GM21447 (cell line): ENCODE measurements at regions not wholly inside any gene's neighbourhood (a gene's known extent, or its start where the extent isn't known, plus 50 kb on each side); places are given as distances from the start of the nearest gene placed in this dataset.

Source experiments
- ATAC-seq: cut with Tn5 transposase; IDR thresholded peaks from one replicate; pipeline ENCODE4 v1.9.1; 2021; ENCODE audit not compliant: unreplicated experiment

- ATAC-seq: no peak
Measured at GRCh38 chr1:72693899-72694298, 411.6 kb upstream of the NEGR1 start.

- ATAC-seq: no peak
Measured at GRCh38 chr1:72693376-72693775, 411.0 kb upstream of the NEGR1 start.

GRCh38 chr1:72690871-72691270, 408.5 kb upstream of the NEGR1 start:
- no peak for ATAC-seq

DNA sequence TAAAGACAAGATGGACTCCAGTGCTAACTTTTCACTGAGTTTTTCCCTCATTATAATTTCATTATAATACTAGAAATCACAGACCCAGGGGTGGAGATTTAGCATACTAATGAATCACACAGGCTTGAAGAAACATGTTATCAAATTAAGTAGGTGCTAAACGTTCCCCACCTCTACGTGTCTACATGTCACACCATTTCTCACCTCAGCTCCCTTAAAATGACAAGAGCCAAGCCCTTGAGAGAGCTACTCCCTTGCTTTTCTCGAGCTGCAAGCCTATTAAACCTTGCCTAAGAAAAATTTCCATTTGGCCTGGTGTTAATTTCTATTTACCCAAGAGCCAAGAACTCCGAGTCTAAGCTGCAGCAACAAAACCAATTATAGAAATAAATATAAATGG, 396.3 kb upstream of the NEGR1 start:
- ATAC-seq: no peak

DNA sequence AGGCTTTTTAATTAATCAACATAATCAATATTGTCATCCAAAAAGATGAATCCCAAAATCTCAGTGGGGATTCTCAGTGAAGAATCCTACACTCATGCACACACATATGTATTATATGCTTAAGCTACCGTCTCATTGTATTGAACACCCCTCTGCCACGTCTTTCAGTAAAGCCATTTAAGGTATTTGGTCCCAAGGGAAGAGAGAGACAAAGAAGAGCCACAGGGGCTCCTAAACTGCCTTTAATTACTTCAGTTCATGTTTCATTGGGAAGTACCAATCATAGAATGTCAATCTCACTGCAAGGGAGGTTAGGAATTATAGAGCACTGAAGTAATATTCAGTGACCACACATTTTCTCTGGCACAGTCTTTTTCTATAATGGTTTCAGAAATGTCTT, 388.6 kb upstream of the NEGR1 start:
- ATAC-seq: no peak

- no peak for ATAC-seq
Measured at GRCh38 chr1:72662918-72663317, 380.6 kb upstream of the NEGR1 start.

- ATAC-seq: no peak
Measured at GRCh38 chr1:72650843-72651435, 368.6 kb upstream of the NEGR1 start.

DNA sequence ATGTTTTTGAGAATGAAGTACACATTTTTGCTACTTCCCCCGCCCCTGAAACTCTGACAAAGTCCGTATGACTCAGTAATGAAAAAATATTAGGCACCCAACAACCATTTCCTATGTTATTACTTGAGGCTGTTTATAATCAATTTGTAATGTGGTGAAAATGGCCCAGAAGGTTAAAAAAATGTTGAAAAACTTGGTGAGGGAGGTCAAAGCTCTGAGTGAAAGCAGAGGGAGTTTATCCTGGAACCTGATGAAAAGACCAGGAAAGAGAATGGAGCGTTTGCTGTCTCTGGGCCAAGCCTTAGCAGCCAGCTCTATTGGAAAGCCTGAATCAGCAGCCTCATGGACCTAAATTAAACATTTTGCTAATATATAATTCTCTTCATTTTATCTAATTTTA, 367.7 kb upstream of the NEGR1 start:
- no peak for ATAC-seq

GRCh38 chr1:72649211-72649888, 367.0 kb upstream of the NEGR1 start:
- no peak for ATAC-seq

GRCh38 chr1:72648465-72648864, 366.1 kb upstream of the NEGR1 start:
- no peak for ATAC-seq

GRCh38 chr1:72643142-72643541, 360.8 kb upstream of the NEGR1 start:
- no peak for ATAC-seq

- no peak for ATAC-seq
Measured at GRCh38 chr1:72637593-72637992, 355.3 kb upstream of the NEGR1 start.

GRCh38 chr1:72636631-72637030, 354.3 kb upstream of the NEGR1 start:
- no peak for ATAC-seq

- ATAC-seq: no peak
Measured at GRCh38 chr1:72635719-72636118, 353.4 kb upstream of the NEGR1 start.

GRCh38 chr1:72634946-72635345, 352.6 kb upstream of the NEGR1 start:
- no peak for ATAC-seq

GRCh38 chr1:72631449-72631848, 349.1 kb upstream of the NEGR1 start:
- no peak for ATAC-seq

- ATAC-seq: no peak
Measured at GRCh38 chr1:72623299-72623708, 341.0 kb upstream of the NEGR1 start.

- ATAC-seq: no peak
Measured at GRCh38 chr1:72620453-72620852, 338.1 kb upstream of the NEGR1 start.

DNA sequence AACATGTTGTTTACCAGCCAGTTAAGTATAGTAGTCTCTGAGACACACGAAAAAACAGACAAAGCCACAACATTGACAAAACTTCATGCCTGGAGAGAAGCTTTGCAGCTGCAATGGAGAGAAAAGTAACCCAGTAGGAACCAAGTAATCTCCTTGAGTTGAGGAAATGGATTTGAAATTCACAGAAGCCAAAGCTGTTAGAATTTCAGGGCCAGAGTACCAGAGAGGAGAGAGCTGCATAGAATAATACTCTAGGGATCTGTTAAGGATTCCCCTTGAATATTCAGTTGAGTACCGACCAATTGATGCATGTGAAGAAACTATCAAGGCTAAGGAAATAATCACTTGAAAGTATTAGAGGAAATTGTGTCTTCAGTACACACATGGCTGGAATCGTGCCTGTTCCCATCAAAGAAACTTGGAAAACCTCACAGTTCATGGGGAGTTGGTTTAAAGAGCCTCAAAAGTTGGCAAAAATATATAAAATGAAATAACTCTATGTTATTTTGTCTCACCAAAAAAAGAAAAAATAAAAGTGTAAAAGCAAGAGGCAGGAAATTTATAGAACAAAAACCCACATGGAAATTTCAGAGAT, 324.0 kb upstream of the NEGR1 start:
- ATAC-seq: no peak

DNA sequence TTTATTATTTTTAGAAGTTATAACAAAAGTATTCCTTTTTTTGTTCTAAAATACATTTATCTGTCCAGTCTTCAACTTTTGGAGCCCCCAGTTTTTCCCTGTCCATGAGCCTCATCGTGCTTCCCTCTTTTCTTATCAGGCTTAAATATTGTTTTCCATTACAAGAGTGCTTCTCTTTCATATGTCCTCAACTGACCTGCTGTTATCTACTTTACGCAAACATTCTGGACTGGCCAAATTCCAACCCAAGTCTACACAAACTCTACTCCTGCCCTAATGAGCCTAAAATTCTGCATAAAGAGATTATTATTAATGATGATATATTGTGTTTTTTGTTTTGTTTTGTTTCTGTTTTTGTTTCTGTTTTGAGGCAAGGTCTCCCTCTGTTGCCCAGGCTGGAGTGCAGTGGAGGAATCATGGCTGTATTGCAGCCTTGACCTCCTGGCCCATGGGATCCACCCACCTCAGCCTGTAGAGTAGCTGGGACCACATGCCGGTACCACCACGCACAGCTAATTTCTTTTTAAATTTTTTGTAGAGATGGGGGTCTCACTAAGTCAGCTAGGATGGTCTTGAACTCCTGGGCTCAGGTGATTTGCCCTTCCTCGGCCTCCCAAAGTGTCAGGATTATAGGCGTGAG, 318.8 kb upstream of the NEGR1 start:
- ATAC-seq: no peak

DNA sequence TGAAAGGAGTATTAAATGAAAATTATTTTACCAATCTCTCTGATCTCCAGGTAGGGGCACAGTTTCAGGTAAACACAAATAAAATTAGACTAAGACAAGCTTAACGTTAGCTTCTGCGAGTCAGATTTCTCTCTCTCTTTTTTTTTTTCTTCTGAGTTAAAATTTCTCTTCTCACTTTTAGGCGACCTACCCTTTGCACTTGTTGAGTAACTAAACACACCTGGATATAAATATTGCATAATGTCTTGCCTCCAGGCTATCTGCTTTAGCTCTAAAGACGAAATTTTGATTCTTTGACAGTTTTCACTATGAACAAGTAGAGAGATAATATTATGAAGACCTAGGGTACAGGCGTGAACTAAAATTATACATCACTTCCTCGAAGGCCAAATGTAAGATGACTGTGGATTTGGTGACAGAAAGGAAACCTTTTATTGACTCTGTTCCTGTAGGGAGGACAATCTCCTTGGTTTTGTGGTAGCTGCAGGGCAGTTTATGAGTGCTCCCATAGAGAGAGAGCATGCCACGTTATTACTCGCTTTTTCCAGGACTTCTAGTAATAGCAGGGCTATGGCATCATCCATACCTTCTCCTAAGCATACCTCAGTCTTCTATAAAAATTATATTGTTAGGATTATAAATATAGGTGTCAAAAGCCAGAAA, 303.8 kb upstream of the NEGR1 start:
- ATAC-seq: no peak

GRCh38 chr1:72579629-72580028, 297.3 kb upstream of the NEGR1 start:
- ATAC-seq: no peak
